Skeletal muscle satellite cell (primary cell): ENCODE measurements at regions not wholly inside any gene's neighbourhood (a gene's known extent, or its start where the extent isn't known, plus 50 kb on each side); places are given as distances from the start of the nearest gene placed in this dataset.

Experiments
- H3K27me3 ChIP-seq: 2 replicates; pipeline ENCODE4 v1.7.0; 2013; ENCODE audit warnings: low read length; ENCODE audit not compliant: control insufficient read depth, insufficient read depth
- H3K36me3 ChIP-seq: 2 replicates; pipeline ENCODE4 v1.7.0; 2013; ENCODE audit warnings: mild to moderate bottlenecking, control low read depth, low read length; ENCODE audit not compliant: insufficient read depth
- H3K4me1 ChIP-seq: 2 replicates; pipeline ENCODE4 v1.7.0; 2013; ENCODE audit warnings: low read length; ENCODE audit not compliant: control insufficient read depth, insufficient read depth
- H3K4me2 ChIP-seq: 2 replicates; pipeline ENCODE4 v1.7.0; 2013; ENCODE audit warnings: mild to moderate bottlenecking, low read length
- H3K4me3 ChIP-seq: 2 replicates; pipeline ENCODE4 v1.7.0; 2013; ENCODE audit warnings: low read length
- H3K9ac ChIP-seq: 2 replicates; pipeline ENCODE4 v1.7.0; 2013; ENCODE audit warnings: mild to moderate bottlenecking, low read depth, low read length, moderate library complexity
- H3K9me3 ChIP-seq: replicated peaks from 2 replicates; pipeline ENCODE4 v1.7.0; 2013; ENCODE audit warnings: mild to moderate bottlenecking, control low read depth, low read length

- H3K36me3 ChIP-seq = no peaks in the 10 kb centered on the region
Measured at GRCh38 chrX:69097451-69098236, 67.6 kb downstream of the PJA1 start.

GRCh38 chrX:69096963-69097362 lies 68.3 kb downstream of the PJA1 start:
- Histone ChIP-seq H3K9me3 (no peaks in the 10 kb centered on the region), H3K4me3 (no peak overlapping the region), H3K4me1 (no peaks in the 10 kb centered on the region), H3K36me3 (no peaks in the 10 kb centered on the region), H3K27me3 (peaks cover 15% of the 10 kb centered on the region), H3K9ac (no peak overlapping the region), H3K4me2 (no peak overlapping the region)

More at GRCh38 chrX:69097451-69098236, 67.6 kb downstream of the PJA1 start:
- Histone ChIP-seq H3K4me2 (no peak overlapping the region), H3K9me3 (no peaks in the 10 kb centered on the region), H3K4me1 (no peaks in the 10 kb centered on the region), H3K27me3 (peaks cover 19% of the 10 kb centered on the region), H3K9ac (no peak overlapping the region), H3K4me3 (no peak overlapping the region)

GRCh38 chrX:69094977-69095669 lies 70.1 kb downstream of the PJA1 start:
- Histone ChIP-seq H3K4me3 (no peak overlapping the region), H3K4me1 (no peaks in the 10 kb centered on the region), H3K27me3 (peaks cover 20% of the 10 kb centered on the region), H3K36me3 (no peaks in the 10 kb centered on the region), H3K4me2 (no peak overlapping the region), H3K9ac (no peak overlapping the region), H3K9me3 (no peaks in the 10 kb centered on the region)

GRCh38 chrX:69093960-69094871 lies 71.0 kb downstream of the PJA1 start:
- Histone ChIP-seq H3K4me1 (no peaks in the 10 kb centered on the region), H3K9me3 (no peaks in the 10 kb centered on the region), H3K4me3 (no peak overlapping the region), H3K36me3 (no peaks in the 10 kb centered on the region), H3K9ac (no peak overlapping the region), H3K4me2 (no peak overlapping the region), H3K27me3 (peaks cover 20% of the 10 kb centered on the region)

GRCh38 chrX:69090022-69090421 lies 75.2 kb downstream of the PJA1 start:
- Histone ChIP-seq H3K4me1 (no peaks in the 10 kb centered on the region), H3K27me3 (peaks cover 19% of the 10 kb centered on the region), H3K36me3 (no peaks in the 10 kb centered on the region), H3K4me2 (no peak overlapping the region), H3K9ac (no peak overlapping the region), H3K9me3 (no peaks in the 10 kb centered on the region), H3K4me3 (no peak overlapping the region)

GRCh38 chrX:69089203-69089602 lies 76.0 kb downstream of the PJA1 start:
- Histone ChIP-seq H3K9me3 (no peaks in the 10 kb centered on the region), H3K27me3 (peaks cover 19% of the 10 kb centered on the region), H3K4me1 (no peaks in the 10 kb centered on the region), H3K36me3 (no peaks in the 10 kb centered on the region), H3K9ac (no peak overlapping the region), H3K4me3 (no peak overlapping the region), H3K4me2 (no peak overlapping the region)

- Histone ChIP-seq H3K36me3 (no peaks in the 10 kb centered on the region), H3K9me3 (no peaks in the 10 kb centered on the region), H3K9ac (no peak overlapping the region), H3K4me3 (no peak overlapping the region), H3K27me3 (peaks cover 19% of the 10 kb centered on the region), H3K4me2 (no peak overlapping the region), H3K4me1 (no peaks in the 10 kb centered on the region)
Measured at GRCh38 chrX:69088171-69088938, 76.9 kb downstream of the PJA1 start.

- H3K4me3 ChIP-seq = no peak overlapping the region
- no peaks in the 10 kb centered on the region for H3K36me3 ChIP-seq
- H3K9me3 ChIP-seq = no peaks in the 10 kb centered on the region
- no peaks in the 10 kb centered on the region for H3K4me1 ChIP-seq
- H3K27me3 ChIP-seq = peaks cover 10% of the 10 kb centered on the region
- H3K9ac ChIP-seq = no peak overlapping the region
- no peak overlapping the region for H3K4me2 ChIP-seq
Measured at GRCh38 chrX:69085826-69086225, 79.4 kb downstream of the PJA1 start.

- Histone ChIP-seq H3K4me1 (no peaks in the 10 kb centered on the region), H3K9me3 (no peaks in the 10 kb centered on the region), H3K4me2 (no peak overlapping the region), H3K9ac (no peak overlapping the region), H3K4me3 (no peak overlapping the region), H3K36me3 (no peaks in the 10 kb centered on the region), H3K27me3 (peaks cover 10% of the 10 kb centered on the region)
Measured at GRCh38 chrX:69085151-69085550, 80.1 kb downstream of the PJA1 start.

- Histone ChIP-seq H3K9me3 (no peaks in the 10 kb centered on the region), H3K4me2 (no peak overlapping the region), H3K9ac (no peak overlapping the region), H3K36me3 (no peaks in the 10 kb centered on the region), H3K27me3 (peaks cover 15% of the 10 kb centered on the region), H3K4me1 (no peaks in the 10 kb centered on the region), H3K4me3 (no peak overlapping the region)
Measured at GRCh38 chrX:69083801-69084200, 81.5 kb downstream of the PJA1 start.

- Histone ChIP-seq H3K27me3 (peaks cover 16% of the 10 kb centered on the region), H3K4me2 (no peak overlapping the region), H3K4me1 (no peaks in the 10 kb centered on the region), H3K4me3 (no peak overlapping the region), H3K9ac (no peak overlapping the region), H3K9me3 (no peaks in the 10 kb centered on the region), H3K36me3 (no peaks in the 10 kb centered on the region)
Measured at GRCh38 chrX:69083361-69083760, 81.9 kb downstream of the PJA1 start.
